ENCODE measurements at regions not wholly inside any gene's neighbourhood (a gene's known extent, or its start where the extent isn't known, plus 50 kb on each side); places are given as distances from the start of the nearest gene placed in this dataset.

- DNase-seq, result no peak
These were observed 294.1 kb upstream of the UBE2E2 start for GRCh38 chr3:22908989-22909507.

GRCh38 chr3:22916933-22917332 lies 286.2 kb upstream of the UBE2E2 start:
- DNase-seq, result no peak

GRCh38 chr3:22920006-22920405 lies 283.1 kb upstream of the UBE2E2 start:
- no peak for DNase-seq

GRCh38 chr3:22922317-22922716 lies 280.8 kb upstream of the UBE2E2 start:
- peak in 1 of 2 experiments; percentile 3 for DNase-seq

- DNase-seq, result no peak
These were observed 279.4 kb upstream of the UBE2E2 start for GRCh38 chr3:22923711-22924110.

GRCh38 chr3:22928216-22929110 lies 274.7 kb upstream of the UBE2E2 start:
- DNase-seq, result no peak

- DNase-seq, result no peak
These were observed 269.9 kb upstream of the UBE2E2 start for GRCh38 chr3:22933051-22933840.

- no peak for DNase-seq
These were observed 269.3 kb upstream of the UBE2E2 start for GRCh38 chr3:22933841-22934116.

- DNase-seq, result no peak
These were observed 268.1 kb upstream of the UBE2E2 start for GRCh38 chr3:22935040-22935439.

- no peak for DNase-seq
These were observed 265.6 kb upstream of the UBE2E2 start for GRCh38 chr3:22937536-22937935.

GRCh38 chr3:22938739-22939138 lies 264.4 kb upstream of the UBE2E2 start:
- DNase-seq, result no peak

- DNase-seq, result no peak
These were observed 263.8 kb upstream of the UBE2E2 start for GRCh38 chr3:22939349-22939748.

- DNase-seq, result no peak
These were observed 262.8 kb upstream of the UBE2E2 start for GRCh38 chr3:22940285-22940684.

- DNase-seq, result no peak
These were observed 260.1 kb upstream of the UBE2E2 start for GRCh38 chr3:22942981-22943380.

- DNase-seq, result no peak
These were observed 255.3 kb upstream of the UBE2E2 start for GRCh38 chr3:22947851-22948250.

GRCh38 chr3:22951910-22952309 lies 251.2 kb upstream of the UBE2E2 start:
- DNase-seq, result no peak

- DNase-seq, result no peak
These were observed 250.3 kb upstream of the UBE2E2 start for GRCh38 chr3:22952860-22953259.

- DNase-seq, result no peak
These were observed 243.5 kb upstream of the UBE2E2 start for GRCh38 chr3:22959593-22959992.

- peak; percentile 19 to 23 for DNase-seq
These were observed 242.8 kb upstream of the UBE2E2 start for GRCh38 chr3:22960105-22960984.

- no peak for DNase-seq
These were observed 240.9 kb upstream of the UBE2E2 start for GRCh38 chr3:22962244-22962643.

GRCh38 chr3:22966349-22966748 lies 236.8 kb upstream of the UBE2E2 start:
- DNase-seq, result no peak

- no peak for DNase-seq
These were observed 233.9 kb upstream of the UBE2E2 start for GRCh38 chr3:22969276-22969675.

- no peak for DNase-seq
These were observed 231.6 kb upstream of the UBE2E2 start for GRCh38 chr3:22971497-22971896.

Measured in SHP77 (cell line).